Activated T-helper 2 cell treated with anti-CD3 and anti-CD28 coated beads, Interferon-gamma antibody, Interleukin-2, Interleukin-4, amounts not matched to agents 10 μg/mL and 5 μg/mL and 100 μg/mL, durations not matched to agents 14 hours and 24 hours and 36 hours (primary cell): ENCODE measurements at regions not wholly inside any gene's neighbourhood (a gene's known extent, or its start where the extent isn't known, plus 50 kb on each side); places are given as distances from the start of the nearest gene placed in this dataset.

Experiments
- DNase-seq: peaks from one replicate; pipeline ENCODE4 v3.0.0; 2021; ENCODE audit warnings: low spot score
- H3K27ac Mint-ChIP-seq: one replicate; pipeline ENCODE4 v1.8.0; 2021; ENCODE audit warnings: mixed read lengths
- H3K27me3 Mint-ChIP-seq: one replicate; pipeline ENCODE4 v1.8.0; 2021; ENCODE audit warnings: low read depth, mixed read lengths
- H3K36me3 Mint-ChIP-seq: one replicate; pipeline ENCODE4 v1.8.0; 2021; ENCODE audit warnings: low read depth, mixed read lengths
- H3K4me1 Mint-ChIP-seq: one replicate; pipeline ENCODE4 v1.8.0; 2021; ENCODE audit warnings: low read depth, mixed read lengths
- H3K4me3 Mint-ChIP-seq: one replicate; pipeline ENCODE4 v1.8.0; 2021; ENCODE audit warnings: low read depth, mild to moderate bottlenecking, moderate library complexity, mixed read lengths
- H3K9me3 Mint-ChIP-seq: one replicate; pipeline ENCODE4 v1.8.0; 2021; ENCODE audit warnings: mixed read lengths
- intact Hi-C: fragments of 100-400 bp; cut with micrococcal nuclease; formaldehyde crosslinking; loops from one replicate; pipeline ENCODE4 v1.15.1; 2023

GRCh38 chrX:45381366-45381765, 180.7 kb upstream of the DIPK2B start:
- Mint-ChIP-seq H3K9me3 (no peaks in the 10 kb centered on the region), H3K27ac (no peak overlapping the region), H3K4me1 (no peaks in the 10 kb centered on the region), H3K36me3 (no peaks in the 10 kb centered on the region), H3K27me3 (no peaks in the 10 kb centered on the region), H3K4me3 (no peak overlapping the region)
- intact Hi-C loops: no loop called here
- DNase-seq: no peak

- Mint-ChIP-seq H3K4me3 (no peak overlapping the region), H3K9me3 (no peaks in the 10 kb centered on the region), H3K36me3 (no peaks in the 10 kb centered on the region), H3K27me3 (no peaks in the 10 kb centered on the region), H3K4me1 (no peaks in the 10 kb centered on the region), H3K27ac (no peak overlapping the region)
- intact Hi-C loops: no loop called here
- DNase-seq: no peak
Measured at GRCh38 chrX:45379236-45379635, 178.6 kb upstream of the DIPK2B start.

GRCh38 chrX:45372151-45372550, 171.5 kb upstream of the DIPK2B start:
- H3K4me3 Mint-ChIP-seq: no peak overlapping the region
- H3K9me3 Mint-ChIP-seq: peaks cover 24% of the 10 kb centered on the region
- no peaks in the 10 kb centered on the region for H3K36me3 Mint-ChIP-seq
- H3K4me1 Mint-ChIP-seq: no peaks in the 10 kb centered on the region
- no peak overlapping the region for H3K27ac Mint-ChIP-seq
- H3K27me3 Mint-ChIP-seq: no peaks in the 10 kb centered on the region
- no peak for DNase-seq
- intact Hi-C loops: no loop called here

- no peaks in the 10 kb centered on the region for H3K27me3 Mint-ChIP-seq
- intact Hi-C loops: no loop called here
- no peak overlapping the region for H3K27ac Mint-ChIP-seq
- H3K4me1 Mint-ChIP-seq: no peaks in the 10 kb centered on the region
- no peaks in the 10 kb centered on the region for H3K36me3 Mint-ChIP-seq
- no peak overlapping the region for H3K4me3 Mint-ChIP-seq
- DNase-seq: no peak
- peaks cover 19% of the 10 kb centered on the region for H3K9me3 Mint-ChIP-seq
Measured at GRCh38 chrX:45368705-45369104, 168.0 kb upstream of the DIPK2B start.

- Mint-ChIP-seq H3K27me3 (no peaks in the 10 kb centered on the region), H3K9me3 (peaks cover 9% of the 10 kb centered on the region), H3K4me3 (no peak overlapping the region), H3K36me3 (no peaks in the 10 kb centered on the region), H3K27ac (no peak overlapping the region), H3K4me1 (no peaks in the 10 kb centered on the region)
- intact Hi-C loops: no loop called here
- no peak for DNase-seq
Measured at GRCh38 chrX:45363596-45363995, 162.9 kb upstream of the DIPK2B start.

- no peaks in the 10 kb centered on the region for H3K9me3 Mint-ChIP-seq
- no peak overlapping the region for H3K4me3 Mint-ChIP-seq
- no peaks in the 10 kb centered on the region for H3K36me3 Mint-ChIP-seq
- no peak for DNase-seq
- H3K4me1 Mint-ChIP-seq: no peaks in the 10 kb centered on the region
- no peak overlapping the region for H3K27ac Mint-ChIP-seq
- intact Hi-C loops: no loop called here
- H3K27me3 Mint-ChIP-seq: no peaks in the 10 kb centered on the region
Measured at GRCh38 chrX:45360571-45360970, 159.9 kb upstream of the DIPK2B start.

GRCh38 chrX:45358392-45358791, 157.7 kb upstream of the DIPK2B start:
- H3K4me3 Mint-ChIP-seq: no peak overlapping the region
- H3K9me3 Mint-ChIP-seq: no peaks in the 10 kb centered on the region
- H3K36me3 Mint-ChIP-seq: no peaks in the 10 kb centered on the region
- no peak for DNase-seq
- no peak overlapping the region for H3K27ac Mint-ChIP-seq
- H3K4me1 Mint-ChIP-seq: no peaks in the 10 kb centered on the region
- intact Hi-C loops: no loop called here
- H3K27me3 Mint-ChIP-seq: no peaks in the 10 kb centered on the region

GRCh38 chrX:45353456-45353855, 152.8 kb upstream of the DIPK2B start:
- Mint-ChIP-seq H3K36me3 (no peaks in the 10 kb centered on the region), H3K9me3 (no peaks in the 10 kb centered on the region), H3K27me3 (no peaks in the 10 kb centered on the region), H3K27ac (no peak overlapping the region), H3K4me3 (no peak overlapping the region), H3K4me1 (no peaks in the 10 kb centered on the region)
- intact Hi-C loops: no loop called here
- no peak for DNase-seq

- Mint-ChIP-seq H3K36me3 (no peaks in the 10 kb centered on the region), H3K27ac (no peak overlapping the region), H3K4me3 (no peak overlapping the region), H3K4me1 (no peaks in the 10 kb centered on the region), H3K27me3 (no peaks in the 10 kb centered on the region), H3K9me3 (no peaks in the 10 kb centered on the region)
- intact Hi-C loops: no loop called here
- no peak for DNase-seq
Measured at GRCh38 chrX:45352611-45353010, 151.9 kb upstream of the DIPK2B start.

GRCh38 chrX:45351478-45351877, 150.8 kb upstream of the DIPK2B start:
- Mint-ChIP-seq H3K4me1 (no peaks in the 10 kb centered on the region), H3K27me3 (no peaks in the 10 kb centered on the region), H3K9me3 (no peaks in the 10 kb centered on the region), H3K4me3 (no peak overlapping the region), H3K36me3 (no peaks in the 10 kb centered on the region), H3K27ac (no peak overlapping the region)
- no peak for DNase-seq
- intact Hi-C loops: no loop called here

- no peak overlapping the region for H3K4me3 Mint-ChIP-seq
Measured at GRCh38 chrX:45348296-45348695, 147.6 kb upstream of the DIPK2B start.

GRCh38 chrX:45347877-45348276, 147.2 kb upstream of the DIPK2B start:
- H3K27me3 Mint-ChIP-seq: no peaks in the 10 kb centered on the region
- no peak overlapping the region for H3K4me3 Mint-ChIP-seq
- no peaks in the 10 kb centered on the region for H3K4me1 Mint-ChIP-seq
- no peaks in the 10 kb centered on the region for H3K9me3 Mint-ChIP-seq
- intact Hi-C loops: no loop called here
- no peaks in the 10 kb centered on the region for H3K36me3 Mint-ChIP-seq
- DNase-seq: no peak
- H3K27ac Mint-ChIP-seq: no peak overlapping the region

More at GRCh38 chrX:45348296-45348695, 147.6 kb upstream of the DIPK2B start:
- Mint-ChIP-seq H3K36me3 (no peaks in the 10 kb centered on the region), H3K4me1 (no peaks in the 10 kb centered on the region), H3K9me3 (no peaks in the 10 kb centered on the region), H3K27me3 (no peaks in the 10 kb centered on the region), H3K27ac (no peak overlapping the region)
- intact Hi-C loops: no loop called here
- DNase-seq: no peak

GRCh38 chrX:45344594-45344993, 143.9 kb upstream of the DIPK2B start:
- no peaks in the 10 kb centered on the region for H3K36me3 Mint-ChIP-seq
- no peaks in the 10 kb centered on the region for H3K9me3 Mint-ChIP-seq
- H3K27me3 Mint-ChIP-seq: no peaks in the 10 kb centered on the region
- no peak overlapping the region for H3K4me3 Mint-ChIP-seq
- H3K4me1 Mint-ChIP-seq: no peaks in the 10 kb centered on the region
- intact Hi-C loops: no loop called here
- H3K27ac Mint-ChIP-seq: no peak overlapping the region
- no peak for DNase-seq

- no peak overlapping the region for H3K27ac Mint-ChIP-seq
- H3K36me3 Mint-ChIP-seq: no peaks in the 10 kb centered on the region
- no peaks in the 10 kb centered on the region for H3K9me3 Mint-ChIP-seq
- no peaks in the 10 kb centered on the region for H3K4me1 Mint-ChIP-seq
- no peak overlapping the region for H3K4me3 Mint-ChIP-seq
- H3K27me3 Mint-ChIP-seq: no peaks in the 10 kb centered on the region
- no peak for DNase-seq
- intact Hi-C loops: loop anchor here (10.0 kb wide), 1 partner anchor 516 kb away; no protein-coding TSS in a partner anchor
Measured at GRCh38 chrX:45329217-45329616, 128.5 kb upstream of the DIPK2B start.
